NCI-H1092 (cell line): ENCODE measurements at regions not wholly inside any gene's neighbourhood (a gene's known extent, or its start where the extent isn't known, plus 50 kb on each side); places are given as distances from the start of the nearest gene placed in this dataset.

Experiments
- DNase-seq: peaks from one replicate; lab custom pipeline; 2025; lab: John Stamatoyannopoulos, UW

DNA sequence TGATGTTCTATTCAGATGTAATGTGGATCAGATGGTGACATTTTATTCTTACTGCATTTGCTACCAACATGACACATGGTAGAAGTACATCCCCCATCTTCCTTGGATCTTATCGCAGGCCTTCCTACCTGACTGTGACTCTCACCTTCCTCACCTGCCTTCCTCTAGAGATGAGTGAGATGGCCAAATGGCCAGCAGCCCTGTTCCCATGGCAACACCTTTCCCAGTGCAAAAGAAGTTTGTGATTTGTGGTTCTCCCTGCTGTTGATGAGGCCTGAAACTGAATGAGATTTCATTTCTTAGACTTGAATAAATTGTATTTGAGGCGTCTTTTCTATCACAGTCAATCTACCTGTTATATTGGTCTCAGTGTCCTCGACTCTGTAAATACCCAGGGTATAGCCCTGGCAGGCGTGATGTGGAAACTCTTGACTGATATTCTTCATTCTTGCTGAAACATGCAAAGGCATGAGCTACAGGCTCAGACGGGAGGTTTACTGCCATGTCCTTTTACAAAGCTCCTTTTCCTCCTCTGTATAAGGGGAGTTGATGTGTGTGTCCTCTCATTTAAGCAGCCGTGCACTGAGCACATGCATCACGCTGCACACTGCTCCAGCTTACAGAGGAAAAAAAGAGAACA is 440.7 kb upstream of the AKR1E2 start:
- no peak for DNase-seq

DNA sequence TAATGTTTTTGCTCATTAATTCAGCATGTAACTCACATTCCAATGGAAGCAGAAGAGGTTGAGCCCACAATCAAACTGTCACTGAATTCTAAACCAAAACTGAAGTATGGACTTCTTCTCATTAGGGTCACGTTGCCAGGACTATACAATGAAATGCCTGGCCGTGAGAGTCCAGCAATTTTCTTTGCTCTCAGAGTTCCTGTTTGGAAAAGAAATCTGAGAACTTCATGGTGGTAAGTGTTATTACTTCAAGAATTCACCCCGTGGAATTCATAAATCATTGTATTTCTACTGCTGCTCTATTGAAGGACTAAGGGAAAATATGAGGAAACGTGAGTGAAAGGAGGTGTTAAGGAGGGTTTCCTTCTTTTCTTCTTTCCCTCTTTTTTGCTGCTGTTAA is 441.8 kb upstream of the AKR1E2 start:
- no peak for DNase-seq

DNA sequence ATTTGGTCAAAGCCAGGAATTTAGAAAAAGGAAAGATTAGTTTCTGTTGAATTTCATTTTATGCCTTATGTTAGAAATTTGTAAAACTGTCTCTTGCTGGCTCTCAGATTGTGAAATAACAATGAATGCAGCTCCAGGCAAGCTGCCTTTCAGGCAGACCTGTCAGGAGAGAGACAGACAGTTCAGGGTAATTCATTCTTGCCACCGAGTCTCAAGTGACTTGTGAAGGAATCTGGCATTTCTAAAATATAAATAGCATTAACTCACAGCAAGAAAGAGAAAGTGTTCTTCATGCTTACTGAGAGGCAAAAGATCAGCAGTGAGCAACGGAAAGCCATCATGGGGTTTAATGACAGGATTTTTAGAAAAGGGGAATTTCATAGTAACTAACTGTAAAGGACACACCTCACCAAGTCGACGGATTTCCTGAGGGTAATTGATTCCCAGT is 442.3 kb upstream of the AKR1E2 start:
- DNase-seq = no peak

DNA sequence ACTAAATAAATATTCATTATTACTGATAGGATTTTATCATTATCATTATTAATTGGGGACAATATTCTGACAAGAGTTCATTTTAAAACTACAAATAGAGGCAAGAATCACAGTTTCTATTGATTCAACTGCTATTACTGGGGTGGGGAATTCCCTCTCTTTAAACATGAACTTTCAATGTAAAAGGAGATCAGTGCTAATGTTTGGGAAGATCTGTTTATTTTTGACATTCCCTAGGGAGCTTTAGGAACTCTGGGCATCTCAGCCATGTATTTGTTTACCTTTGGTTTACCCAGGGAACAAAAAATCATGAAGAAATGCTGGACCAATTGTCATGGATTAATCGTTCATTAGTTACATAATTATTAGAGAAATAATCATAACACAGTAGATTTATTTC is 443.2 kb upstream of the AKR1E2 start:
- no peak for DNase-seq

DNA sequence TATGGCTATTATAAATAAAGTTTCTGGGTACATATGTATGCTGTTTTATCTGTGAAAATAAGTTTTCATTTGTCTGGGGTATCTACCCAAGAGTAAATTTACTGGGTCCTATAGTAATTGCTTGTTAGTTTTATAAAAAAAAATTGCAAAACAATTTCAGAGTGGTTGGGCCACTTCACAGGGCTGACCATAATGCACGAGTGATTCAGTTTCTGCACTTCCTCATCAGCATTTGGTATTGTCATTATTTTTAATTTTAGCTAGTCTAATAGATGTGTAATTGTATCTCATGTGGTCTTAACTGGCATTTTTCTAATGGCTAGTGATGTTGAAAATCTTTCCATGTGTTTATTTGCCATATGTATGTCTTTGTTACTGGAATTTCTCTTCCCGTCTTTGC is 452.4 kb upstream of the AKR1E2 start:
- DNase-seq = no peak

DNA sequence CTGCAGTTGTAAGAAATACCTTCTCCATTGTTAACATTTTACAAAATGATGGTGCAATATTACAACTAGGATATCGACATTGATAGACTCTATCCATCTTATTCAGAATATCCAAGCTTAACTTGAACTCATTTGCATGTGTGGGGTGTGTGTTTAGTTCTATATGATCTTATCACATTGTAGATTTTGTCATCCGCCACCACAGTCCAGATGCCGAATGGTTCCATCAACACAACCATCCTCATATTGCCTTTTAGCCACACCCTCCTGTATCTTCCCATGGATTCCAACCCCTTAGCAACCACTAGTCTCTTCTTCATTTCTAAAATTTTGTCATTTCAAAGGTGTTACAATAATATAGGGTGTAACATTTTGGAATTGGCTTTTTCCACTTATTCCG is 452.9 kb upstream of the AKR1E2 start:
- no peak for DNase-seq

DNA sequence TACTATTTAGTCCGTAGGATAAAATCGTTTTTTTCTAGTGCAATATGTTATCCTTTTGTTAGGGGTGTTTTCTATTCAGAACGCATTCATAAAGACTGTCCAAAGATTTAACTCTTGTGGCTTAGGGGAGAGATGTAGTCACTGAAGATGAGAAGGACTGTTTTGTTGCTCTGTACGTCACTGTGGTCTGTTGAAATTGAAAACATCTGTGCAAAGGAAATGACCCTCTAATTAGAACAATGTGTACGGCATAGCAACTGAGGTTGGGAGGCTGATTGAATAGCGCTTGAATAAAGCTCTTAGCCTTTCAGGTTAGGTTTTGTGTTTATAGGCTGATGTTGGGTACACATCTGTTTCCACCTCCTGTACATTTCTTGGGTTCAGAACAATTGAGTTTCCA is 453.4 kb upstream of the AKR1E2 start:
- no peak for DNase-seq

DNA sequence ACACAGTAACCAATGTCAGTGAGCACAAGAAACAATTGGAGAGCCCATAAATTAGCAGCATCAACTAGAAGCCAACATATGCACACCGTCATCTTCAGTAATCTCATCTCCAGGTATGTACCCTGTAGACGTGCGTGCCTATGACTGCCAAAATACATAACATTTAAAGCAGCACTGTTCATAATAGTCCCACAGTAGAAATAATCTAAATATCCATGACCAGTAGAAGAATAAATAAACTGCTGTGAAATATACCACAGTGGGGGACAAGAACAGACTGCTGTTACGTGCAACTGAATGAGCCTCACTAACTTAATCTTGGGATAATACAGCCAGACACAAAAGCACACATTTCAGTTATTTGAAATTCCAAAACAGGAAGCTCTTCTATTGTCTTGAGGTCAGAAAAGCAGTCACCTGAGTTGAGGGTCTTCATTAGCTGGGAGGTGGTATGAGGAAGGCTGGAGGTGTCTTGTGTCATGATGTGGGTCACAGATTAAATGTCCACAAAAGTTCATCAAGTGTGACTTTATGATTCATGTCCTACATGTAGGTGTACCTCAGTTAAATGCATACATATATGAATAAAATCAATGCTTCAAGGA is 454.2 kb upstream of the AKR1E2 start:
- DNase-seq = no peak

DNA sequence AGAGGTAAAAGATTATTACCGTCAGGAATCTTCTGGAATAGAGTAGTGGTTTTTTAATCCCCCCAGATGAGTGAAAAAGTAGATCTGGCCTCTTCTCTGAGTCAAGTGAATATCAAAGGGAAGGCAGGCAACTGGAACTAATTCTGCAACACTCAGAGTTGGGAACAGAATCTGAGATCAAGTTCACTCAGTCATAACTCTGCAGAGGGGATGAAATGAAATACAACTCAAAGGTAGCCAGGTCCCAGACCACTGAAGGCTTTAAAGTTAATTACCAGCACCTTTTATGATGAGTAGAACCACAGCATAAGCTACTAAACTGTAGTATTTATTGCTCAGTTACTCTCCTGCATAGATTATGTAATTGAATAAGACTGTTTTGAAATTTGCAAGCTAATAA is 455.6 kb upstream of the AKR1E2 start:
- no peak for DNase-seq

DNA sequence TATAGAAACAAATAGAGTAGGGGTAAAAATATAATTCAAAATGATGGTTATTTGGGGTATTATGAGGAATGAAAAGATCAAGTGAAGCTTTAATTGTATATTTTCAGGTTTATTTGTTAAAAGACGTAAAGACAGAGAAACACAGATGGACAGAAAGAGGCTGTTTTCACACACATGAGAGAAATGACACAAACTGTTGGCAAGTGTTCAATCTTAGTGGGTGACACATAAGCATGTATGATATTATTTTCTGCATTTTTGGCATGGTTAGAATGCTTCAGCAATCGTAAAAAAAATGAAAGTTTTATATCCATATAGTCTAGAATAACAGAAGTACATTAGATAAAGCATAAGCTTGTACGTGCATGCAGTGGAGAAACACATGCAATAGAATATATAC is 464.4 kb upstream of the AKR1E2 start:
- no peak for DNase-seq

DNA sequence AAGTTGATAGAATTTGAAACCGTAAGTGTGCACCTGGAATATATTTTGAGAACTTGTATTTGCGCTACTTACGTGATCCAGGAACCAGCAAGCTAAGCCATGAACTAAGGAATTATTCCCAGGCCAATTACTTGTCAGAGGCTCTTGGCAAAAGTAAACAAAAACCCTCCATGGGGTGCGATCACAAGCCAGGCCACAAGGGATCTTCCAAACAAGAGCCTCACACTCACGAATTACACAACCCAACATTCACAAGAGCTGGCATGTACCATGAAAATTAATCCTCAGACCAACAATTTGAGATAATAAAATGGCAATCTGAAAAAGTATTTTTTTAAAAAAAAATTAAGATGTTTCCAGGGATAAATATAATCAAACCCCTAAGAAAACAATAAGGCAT is 467.0 kb upstream of the AKR1E2 start:
- DNase-seq = no peak

DNA sequence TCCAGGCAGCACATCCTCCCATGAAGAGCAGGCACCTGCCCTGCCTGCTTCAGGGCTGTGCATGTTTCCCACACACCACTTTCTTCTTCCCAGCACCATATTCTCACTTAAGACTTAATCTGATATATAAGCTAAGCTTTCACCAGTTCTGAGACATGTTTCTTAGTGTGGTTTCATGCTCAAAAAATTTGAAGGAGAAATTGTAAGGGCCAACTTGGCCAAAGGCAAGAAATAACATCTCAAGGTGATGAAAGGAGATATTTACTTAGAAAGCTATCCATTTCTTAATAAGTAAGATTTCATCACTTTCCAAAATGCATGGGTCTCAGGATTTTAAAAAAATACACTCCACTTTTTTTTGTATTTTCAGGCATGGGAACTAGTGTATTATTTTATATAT is 468.1 kb upstream of the AKR1E2 start:
- DNase-seq = no peak

DNA sequence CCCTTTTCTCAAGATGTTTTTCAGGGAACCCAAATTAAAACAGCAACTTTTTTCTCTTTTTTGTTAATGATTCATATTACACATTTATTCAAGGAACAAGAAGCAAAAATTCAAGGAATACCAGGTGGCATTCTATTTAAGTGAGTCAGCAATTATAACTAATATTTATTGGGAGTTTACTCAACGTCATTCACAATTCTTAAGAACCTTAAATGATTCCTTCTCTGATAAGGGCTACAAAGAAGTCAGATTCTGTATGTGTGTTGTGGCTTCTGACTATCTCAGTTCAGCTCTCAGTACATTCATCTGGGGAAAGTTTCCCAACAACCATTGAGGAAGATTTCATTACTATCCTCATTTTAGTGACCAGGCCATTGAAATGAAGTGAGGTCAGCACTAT is 470.7 kb upstream of the AKR1E2 start:
- DNase-seq = no peak

DNA sequence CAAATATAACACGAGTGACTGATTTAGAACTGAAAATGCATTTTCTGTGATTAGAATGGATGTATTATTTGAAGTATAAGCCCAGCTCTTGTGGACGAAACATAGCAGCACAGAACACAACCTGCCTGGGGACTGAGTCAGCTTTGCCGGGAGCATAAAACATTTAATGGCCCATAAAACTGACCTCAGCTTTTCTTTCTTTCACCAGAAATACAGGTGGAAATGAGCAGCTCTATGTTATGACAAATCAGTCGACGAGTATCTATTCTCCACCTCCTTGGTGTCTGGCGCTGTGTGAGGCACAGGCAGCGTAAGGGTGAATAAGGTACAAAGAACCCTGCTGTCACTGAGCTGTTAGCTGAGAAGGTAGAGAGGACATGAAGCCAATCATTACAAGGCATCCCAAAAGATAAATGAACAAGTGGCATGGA is 471.6 kb upstream of the AKR1E2 start:
- no peak for DNase-seq

DNA sequence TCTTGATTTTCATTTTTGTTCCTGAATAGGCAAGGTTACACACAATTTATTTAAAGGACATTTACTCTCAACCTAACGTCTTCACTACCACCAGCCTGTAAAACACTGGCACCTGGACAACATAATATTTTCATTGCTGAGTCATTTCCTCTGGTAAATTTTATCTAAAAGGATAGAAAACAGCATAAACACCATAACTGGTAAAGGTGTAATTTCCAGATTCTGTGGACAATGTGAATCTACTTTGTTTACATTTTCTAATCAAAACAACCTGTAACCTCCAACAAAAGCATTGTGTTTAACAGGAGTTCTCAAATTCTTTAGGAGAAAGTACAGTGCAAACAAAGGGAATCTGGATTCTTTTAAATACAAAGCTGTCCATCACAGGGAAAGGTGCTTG is 472.0 kb upstream of the AKR1E2 start:
- DNase-seq = no peak

DNA sequence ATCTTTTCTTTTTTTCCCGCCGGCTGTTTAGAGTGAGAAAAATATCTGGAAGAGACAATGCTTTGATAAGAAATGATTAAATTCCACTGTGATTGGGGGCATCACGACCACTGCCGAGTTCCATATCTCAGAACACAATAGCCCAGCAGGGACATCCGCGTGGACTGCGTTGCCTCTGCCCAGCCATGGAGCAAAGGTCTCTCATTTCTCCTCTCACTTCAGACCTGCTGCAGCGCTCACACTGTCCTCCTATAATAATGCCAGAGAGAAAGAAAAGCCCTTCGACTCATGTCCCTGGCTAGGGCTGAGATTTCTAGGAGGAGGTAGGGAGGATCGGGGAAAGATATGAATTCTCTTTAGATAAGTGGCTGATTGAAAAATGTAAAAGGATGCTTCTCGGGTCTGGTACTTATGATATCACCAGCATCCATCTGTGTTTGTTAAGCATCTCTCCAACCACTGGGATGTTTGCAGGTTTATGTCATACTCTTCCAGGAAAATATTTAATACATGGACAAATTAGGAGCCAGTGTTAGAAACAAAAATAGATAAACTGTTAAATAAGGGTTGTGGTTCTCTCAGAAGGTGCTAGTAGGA is 472.9 kb upstream of the AKR1E2 start:
- no peak for DNase-seq

DNA sequence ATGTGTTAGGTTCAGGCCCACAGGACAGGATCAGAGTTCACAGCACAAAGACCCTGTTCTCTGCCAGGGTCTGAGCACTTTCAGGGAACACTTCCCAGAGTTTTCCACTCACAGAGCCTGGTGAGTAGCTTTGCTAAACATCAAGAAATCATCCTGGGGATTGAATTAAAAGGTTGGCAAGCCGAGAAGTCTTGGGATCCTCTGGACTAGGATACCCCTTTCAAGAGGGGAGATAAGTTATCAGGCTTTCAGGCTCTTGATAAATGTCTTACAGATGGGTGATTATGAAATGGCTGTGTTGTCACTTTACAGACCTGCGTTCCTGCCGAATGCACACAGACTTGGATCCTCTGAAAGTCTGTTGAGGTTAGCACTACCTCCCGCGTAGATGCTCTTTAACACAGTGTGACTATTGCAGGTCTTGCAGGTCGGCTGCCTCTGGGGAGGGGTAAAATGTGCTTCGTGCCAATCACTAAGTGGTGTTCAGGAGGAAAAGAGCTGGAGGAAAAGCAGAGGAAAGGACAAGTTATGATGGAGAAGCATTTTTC is 473.5 kb upstream of the AKR1E2 start:
- no peak for DNase-seq

DNA sequence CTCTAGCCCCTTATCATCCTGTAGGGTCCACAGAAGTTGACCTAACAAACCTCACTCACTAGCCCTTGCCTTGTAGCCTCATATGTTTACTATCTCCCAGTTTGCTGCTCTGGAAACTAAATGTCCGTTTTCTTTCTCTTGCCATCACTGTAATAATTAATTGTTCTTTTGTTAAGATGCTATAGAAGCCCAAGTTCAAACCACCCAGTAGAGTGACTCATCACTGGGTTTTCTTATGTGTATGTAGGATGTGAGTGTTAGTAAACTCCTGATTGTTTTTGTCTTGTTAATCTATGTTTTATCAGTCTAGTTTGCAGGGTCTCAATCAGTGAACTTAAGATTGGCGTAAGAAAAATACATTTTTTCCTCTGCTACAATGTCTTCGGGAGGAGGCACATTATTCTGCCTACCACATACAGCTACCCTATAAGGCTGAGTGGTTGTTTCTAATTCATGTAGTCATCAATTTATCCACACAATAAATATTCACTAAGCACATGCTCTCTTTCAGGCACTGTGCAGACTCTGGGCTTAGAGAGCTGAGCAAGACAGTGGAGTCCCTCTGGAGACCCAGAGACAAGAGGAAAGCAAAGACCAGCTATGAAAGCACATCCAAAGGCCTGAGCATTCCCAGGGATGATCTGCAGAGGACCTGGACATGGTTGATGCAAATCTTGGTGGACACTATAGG is 474.1 kb upstream of the AKR1E2 start:
- DNase-seq = no peak

DNA sequence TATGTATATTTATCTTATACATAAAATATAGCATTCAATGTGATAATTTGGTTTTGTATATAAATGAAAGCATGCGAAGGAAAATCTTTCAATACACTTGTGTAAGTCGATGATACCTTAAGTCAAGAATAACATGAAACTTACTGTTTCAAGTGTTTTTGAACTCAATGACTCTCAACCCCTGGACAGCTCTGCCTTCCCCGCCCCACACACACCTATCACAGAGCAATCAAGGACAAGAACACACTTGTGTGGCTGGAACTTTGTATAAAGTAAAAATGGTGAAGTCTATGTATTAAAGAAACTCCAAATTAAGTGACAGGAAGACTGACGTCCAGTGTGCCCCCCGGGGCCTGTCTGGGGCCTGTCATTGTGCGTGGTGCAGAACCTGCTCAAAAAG is 478.6 kb upstream of the AKR1E2 start:
- no peak for DNase-seq

DNA sequence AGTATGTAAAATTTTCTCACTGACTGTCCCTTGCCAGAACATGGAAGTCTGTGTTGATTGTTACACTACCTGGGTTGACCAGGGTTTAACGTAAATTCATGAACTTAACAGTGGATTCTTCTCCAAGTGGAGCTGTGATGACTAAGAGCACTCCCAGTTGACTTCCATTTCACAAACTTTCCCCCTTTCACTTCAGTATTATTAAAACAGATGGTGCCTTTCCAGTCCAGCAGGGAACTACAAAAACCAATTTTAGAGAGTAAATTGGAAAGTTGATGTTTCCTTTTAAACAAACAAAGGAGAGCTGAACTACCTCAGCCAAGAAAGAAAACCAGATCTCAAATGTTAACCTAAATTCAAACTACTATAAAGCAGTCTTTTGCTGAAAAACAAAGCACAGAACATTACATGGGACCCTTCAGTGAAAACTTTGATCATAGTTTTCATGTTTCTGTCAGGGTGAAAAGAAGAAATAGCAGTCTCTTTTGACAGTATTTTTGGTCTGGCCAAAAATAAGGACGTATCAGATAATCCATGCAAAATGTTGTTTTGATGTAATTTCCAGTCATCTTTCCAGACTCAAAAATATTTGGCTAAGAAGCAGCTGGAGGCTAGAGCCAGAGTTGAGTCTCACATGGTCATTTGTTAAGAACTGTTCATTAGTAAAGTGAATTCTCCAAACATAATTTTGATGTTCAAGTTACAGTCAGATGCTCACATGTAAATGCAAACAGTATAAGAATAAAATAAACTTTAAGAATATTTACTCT is 479.9 kb upstream of the AKR1E2 start:
- DNase-seq = no peak

DNA sequence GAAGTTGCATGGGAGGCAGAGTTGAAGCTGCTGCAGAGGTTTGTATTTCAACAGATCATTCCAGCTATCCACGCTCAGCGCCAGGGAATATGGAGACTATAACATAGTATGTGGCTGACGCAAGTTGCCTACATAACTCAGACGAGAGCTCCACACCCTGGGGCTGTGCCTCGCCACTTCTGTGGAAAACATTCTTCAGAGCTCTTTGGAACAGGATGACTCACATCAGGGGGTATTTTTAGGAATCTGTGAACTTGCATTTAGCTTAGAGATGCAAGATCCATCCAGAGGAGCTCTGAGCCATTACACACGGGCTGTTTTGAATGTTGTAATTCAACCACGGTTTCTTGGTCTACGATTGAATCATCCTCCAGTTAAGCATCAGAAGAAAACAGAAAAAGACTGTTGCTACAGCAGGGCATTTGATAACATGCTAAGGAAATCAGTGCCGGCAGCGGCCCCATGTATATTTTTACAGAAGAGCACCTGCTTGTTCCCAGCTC is 481.5 kb upstream of the AKR1E2 start:
- no peak for DNase-seq

DNA sequence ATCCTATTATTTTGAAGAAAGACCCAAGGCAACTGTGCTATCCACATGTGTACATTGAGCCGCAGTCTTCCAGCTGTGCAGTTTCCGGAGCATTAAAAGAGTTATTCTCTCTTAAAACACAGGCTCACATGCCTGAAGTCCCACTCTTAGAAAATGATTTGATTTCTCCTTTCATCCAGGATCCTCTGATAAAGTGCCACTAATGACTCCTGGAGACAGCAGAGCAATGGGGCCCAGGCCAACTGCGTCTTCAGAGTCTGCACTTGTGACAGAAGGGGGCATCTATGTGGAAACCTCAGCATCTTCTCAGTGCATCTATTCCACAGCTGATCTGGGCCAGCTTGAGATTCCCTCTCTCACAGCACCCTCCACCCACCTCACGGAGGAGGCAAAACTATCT is 482.1 kb upstream of the AKR1E2 start:
- no peak for DNase-seq
